CD8-positive, alpha-beta memory T cell (primary cell): ENCODE measurements at regions not wholly inside any gene's neighbourhood (a gene's known extent, or its start where the extent isn't known, plus 50 kb on each side); places are given as distances from the start of the nearest gene placed in this dataset.

ENCODE experiments used
- CTCF ChIA-PET: fragments of 350-600 bp; sonication (Branson Sonifier 250); formaldehyde crosslinking; loops from one replicate; lab custom pipeline; 2021; ENCODE audit warnings: antibody characterized with exemption; lab: Charles Lee
- POLR2A ChIA-PET: fragments of 350-600 bp; sonication (Branson Sonifier 250); formaldehyde crosslinking; loops from one replicate; lab custom pipeline; 2021; ENCODE audit warnings: antibody characterized with exemption; lab: Charles Lee
- DNase-seq, 5 donors: peaks; one replicate each; pipeline versions ENCODE4 v3.0.0 to v3.0.0-alpha.2; 2020 to 2022; ENCODE audit warnings: mixed read lengths in 1 of 5
- H3K27ac ChIP-seq: one replicate; pipeline ENCODE4 v1.7.0; 2013; ENCODE audit warnings: low read depth, mild to moderate bottlenecking, low read length, moderate library complexity
- H3K27me3 ChIP-seq: 2 replicates; pipeline ENCODE4 v1.7.0; 2013; ENCODE audit warnings: low read length, mild to moderate bottlenecking; ENCODE audit not compliant: insufficient read depth, poor library complexity, severe bottlenecking
- H3K36me3 ChIP-seq: 2 replicates; pipeline ENCODE4 v1.7.0; 2013; ENCODE audit warnings: mild to moderate bottlenecking, low read length, moderate library complexity; ENCODE audit not compliant: insufficient read depth
- H3K4me1 ChIP-seq: 2 replicates; pipeline ENCODE4 v1.7.0; 2013; ENCODE audit warnings: mild to moderate bottlenecking, low read length, moderate library complexity; ENCODE audit not compliant: insufficient read depth
- H3K4me3 ChIP-seq: 2 replicates; pipeline ENCODE4 v1.7.0; 2013; ENCODE audit warnings: mild to moderate bottlenecking, low read length
- H3K9me3 ChIP-seq: 2 replicates; pipeline ENCODE4 v1.7.0; 2013; ENCODE audit warnings: mild to moderate bottlenecking, low read length
- H3K27ac Mint-ChIP-seq, 8 donors: one replicate each; pipeline ENCODE4 v1.8.0; 2020 to 2021; ENCODE audit warnings: mixed read lengths in 8 of 8, mild to moderate bottlenecking in 6 of 8, inconsistent platforms in 3 of 8, moderate library complexity in 3 of 8
- H3K27me3 Mint-ChIP-seq, 2 donors: one replicate each; pipeline ENCODE4 v1.8.0; 2020 to 2021; ENCODE audit warnings: mixed read lengths in 2 of 2, mild to moderate bottlenecking in 1 of 2, moderate library complexity in 1 of 2
- H3K36me3 Mint-ChIP-seq, 3 donors: one replicate each; pipeline ENCODE4 v1.8.0; 2020 to 2021; ENCODE audit warnings: mixed read lengths in 3 of 3, inconsistent platforms in 1 of 3, mild to moderate bottlenecking in 1 of 3
- H3K4me1 Mint-ChIP-seq, 3 donors: one replicate each; pipeline ENCODE4 v1.8.0; 2020 to 2021; ENCODE audit warnings: mixed read lengths in 3 of 3, inconsistent platforms in 1 of 3, mild to moderate bottlenecking in 1 of 3
- H3K4me3 Mint-ChIP-seq, 7 donors: one replicate each; pipeline ENCODE4 v1.8.0; 2020 to 2021; ENCODE audit warnings: mixed read lengths in 7 of 7, mild to moderate bottlenecking in 6 of 7, moderate library complexity in 4 of 7, inconsistent platforms in 2 of 7
- H3K9me3 Mint-ChIP-seq, 5 donors: one replicate each; pipeline ENCODE4 v1.8.0; 2020 to 2022; ENCODE audit warnings: mixed read lengths in 5 of 5, mild to moderate bottlenecking in 3 of 5, moderate library complexity in 2 of 5, inconsistent platforms in 1 of 5

GRCh38 chr5:93186076-93186682 lies 394.8 kb downstream of the NR2F1-AS1 start:
- Mint-ChIP-seq H3K27ac (no peak overlapping the region), H3K4me1 (no peaks in the 10 kb centered on the region), H3K9me3 (peaks cover 0 to 5% (median 2%) of the 10 kb centered on the region in 5 donors), H3K4me3 (no peak overlapping the region), H3K36me3 (no peaks in the 10 kb centered on the region), H3K27me3 (peaks cover 0 to 2% of the 10 kb centered on the region in 2 donors)
- DNase-seq = no peak
- Histone ChIP-seq H3K27ac (no peak overlapping the region), H3K4me1 (no peaks in the 10 kb centered on the region), H3K4me3 (no peak overlapping the region), H3K36me3 (no peaks in the 10 kb centered on the region), H3K27me3 (no peaks in the 10 kb centered on the region), H3K9me3 (no peaks in the 10 kb centered on the region)
- POLR2A ChIA-PET = interaction anchor here (0.6 kb wide), 1 partner anchor 417 kb away, joined by 5 read pairs; no protein-coding TSS in a partner anchor
- CTCF ChIA-PET = no interaction called here

DNA sequence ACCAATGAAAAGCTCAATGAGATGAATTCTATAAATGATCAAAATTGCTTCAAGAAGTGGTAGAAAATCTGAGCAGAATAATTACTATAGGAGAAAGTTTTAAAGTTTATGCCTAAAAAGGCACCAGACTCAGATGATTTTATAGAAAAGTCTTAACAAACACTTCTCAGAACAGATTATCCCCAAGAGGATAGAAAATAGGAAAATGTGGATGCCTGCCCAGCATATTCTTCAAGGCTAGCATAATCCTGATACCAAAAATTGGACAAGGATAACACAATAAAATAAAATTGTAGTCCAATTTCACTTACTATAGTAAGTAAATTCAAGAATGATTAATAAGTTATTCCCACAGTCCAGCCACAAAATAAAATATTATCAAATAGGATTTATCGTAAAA lies 397.0 kb downstream of the NR2F1-AS1 start:
- H3K4me3 ChIP-seq = no peak overlapping the region
- no peaks in the 10 kb centered on the region for H3K9me3 ChIP-seq
- H3K9me3 Mint-ChIP-seq = peaks cover 0 to 5% (median 2%) of the 10 kb centered on the region in 5 donors
- H3K27me3 Mint-ChIP-seq = peaks cover 0 to 2% of the 10 kb centered on the region in 2 donors
- no peaks in the 10 kb centered on the region for H3K4me1 ChIP-seq
- no peaks in the 10 kb centered on the region for H3K4me1 Mint-ChIP-seq
- H3K36me3 Mint-ChIP-seq = no peaks in the 10 kb centered on the region
- no peak overlapping the region for H3K27ac ChIP-seq
- no peak overlapping the region for H3K4me3 Mint-ChIP-seq
- H3K36me3 ChIP-seq = no peaks in the 10 kb centered on the region
- POLR2A ChIA-PET = no interaction called here
- CTCF ChIA-PET = no interaction called here
- no peak for DNase-seq
- H3K27ac Mint-ChIP-seq = no peak overlapping the region
- H3K27me3 ChIP-seq = no peaks in the 10 kb centered on the region

- CTCF ChIA-PET = no interaction called here
- H3K27ac Mint-ChIP-seq = no peak overlapping the region
- Histone ChIP-seq H3K4me3 (no peak overlapping the region), H3K27me3 (no peaks in the 10 kb centered on the region), H3K36me3 (no peaks in the 10 kb centered on the region), H3K27ac (no peak overlapping the region), H3K9me3 (no peaks in the 10 kb centered on the region), H3K4me1 (no peaks in the 10 kb centered on the region)
- H3K4me3 Mint-ChIP-seq = no peak overlapping the region
- no peaks in the 10 kb centered on the region for H3K36me3 Mint-ChIP-seq
- peaks cover 0 to 3% (median 0%) of the 10 kb centered on the region in 5 donors for H3K9me3 Mint-ChIP-seq
- no peaks in the 10 kb centered on the region for H3K27me3 Mint-ChIP-seq
- POLR2A ChIA-PET = no interaction called here
- no peaks in the 10 kb centered on the region for H3K4me1 Mint-ChIP-seq
- DNase-seq = no peak
Observed at GRCh38 chr5:93179466-93179865, 401.6 kb downstream of the NR2F1-AS1 start.

DNA sequence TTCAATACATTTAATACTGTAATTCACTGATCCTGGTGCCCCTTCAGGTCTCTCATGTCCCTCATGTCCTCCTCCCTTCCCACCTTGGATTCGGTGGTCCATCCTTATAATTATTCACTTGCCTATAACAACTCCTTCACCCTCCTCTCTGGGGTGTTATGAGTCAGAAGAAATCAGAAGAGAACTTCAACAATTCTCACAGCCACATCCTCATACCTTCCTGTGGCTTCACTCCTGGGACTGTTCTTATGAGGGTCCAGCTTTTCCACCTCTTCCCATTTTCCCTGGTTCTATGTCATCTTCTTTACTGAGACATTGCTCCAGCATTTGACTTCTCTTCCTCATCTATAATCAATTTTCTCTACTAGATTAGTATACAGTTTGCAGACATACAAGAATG lies 406.1 kb downstream of the NR2F1-AS1 start:
- POLR2A ChIA-PET = no interaction called here
- H3K9me3 Mint-ChIP-seq = peaks cover 0 to 6% (median 0%) of the 10 kb centered on the region in 5 donors
- H3K36me3 Mint-ChIP-seq = no peaks in the 10 kb centered on the region
- Histone ChIP-seq H3K9me3 (no peaks in the 10 kb centered on the region), H3K27me3 (no peaks in the 10 kb centered on the region), H3K36me3 (no peaks in the 10 kb centered on the region), H3K4me3 (no peak overlapping the region), H3K27ac (no peak overlapping the region), H3K4me1 (no peaks in the 10 kb centered on the region)
- CTCF ChIA-PET = no interaction called here
- no peaks in the 10 kb centered on the region for H3K4me1 Mint-ChIP-seq
- H3K4me3 Mint-ChIP-seq = no peak overlapping the region
- no peaks in the 10 kb centered on the region for H3K27me3 Mint-ChIP-seq
- no peak for DNase-seq
- no peak overlapping the region for H3K27ac Mint-ChIP-seq

- Histone ChIP-seq H3K36me3 (no peaks in the 10 kb centered on the region), H3K4me3 (no peak overlapping the region), H3K27me3 (no peaks in the 10 kb centered on the region), H3K4me1 (no peaks in the 10 kb centered on the region), H3K9me3 (no peaks in the 10 kb centered on the region), H3K27ac (no peak overlapping the region)
- Mint-ChIP-seq H3K4me1 (no peaks in the 10 kb centered on the region), H3K36me3 (no peaks in the 10 kb centered on the region), H3K27ac (no peak overlapping the region), H3K9me3 (peaks cover 0 to 9% (median 2%) of the 10 kb centered on the region in 5 donors), H3K27me3 (no peaks in the 10 kb centered on the region), H3K4me3 (no peak overlapping the region)
- POLR2A ChIA-PET = no interaction called here
- CTCF ChIA-PET = no interaction called here
- no peak for DNase-seq
Observed at GRCh38 chr5:93165559-93165958, 415.5 kb downstream of the NR2F1-AS1 start.

GRCh38 chr5:93164690-93165089 lies 416.3 kb downstream of the NR2F1-AS1 start:
- H3K4me3 ChIP-seq = no peak overlapping the region
- no peaks in the 10 kb centered on the region for H3K36me3 Mint-ChIP-seq
- H3K4me1 Mint-ChIP-seq = no peaks in the 10 kb centered on the region
- H3K9me3 ChIP-seq = no peaks in the 10 kb centered on the region
- H3K36me3 ChIP-seq = no peaks in the 10 kb centered on the region
- CTCF ChIA-PET = no interaction called here
- H3K27me3 Mint-ChIP-seq = no peaks in the 10 kb centered on the region
- DNase-seq = no peak
- POLR2A ChIA-PET = no interaction called here
- no peak overlapping the region for H3K4me3 Mint-ChIP-seq
- no peaks in the 10 kb centered on the region for H3K4me1 ChIP-seq
- H3K27ac ChIP-seq = no peak overlapping the region
- no peak overlapping the region for H3K27ac Mint-ChIP-seq
- H3K9me3 Mint-ChIP-seq = peaks cover 0 to 9% (median 2%) of the 10 kb centered on the region in 5 donors
- H3K27me3 ChIP-seq = no peaks in the 10 kb centered on the region

- Histone ChIP-seq H3K36me3 (no peaks in the 10 kb centered on the region), H3K27ac (no peak overlapping the region), H3K4me1 (no peaks in the 10 kb centered on the region), H3K4me3 (no peak overlapping the region), H3K27me3 (no peaks in the 10 kb centered on the region), H3K9me3 (no peaks in the 10 kb centered on the region)
- Mint-ChIP-seq H3K36me3 (no peaks in the 10 kb centered on the region), H3K9me3 (peaks cover 0 to 10% (median under 1%) of the 10 kb centered on the region in 5 donors), H3K27me3 (no peaks in the 10 kb centered on the region), H3K4me1 (no peaks in the 10 kb centered on the region), H3K27ac (no peak overlapping the region), H3K4me3 (no peak overlapping the region)
- no peak for DNase-seq
- ChIA-PET POLR2A (no interaction called here), CTCF (no interaction called here)
Observed at GRCh38 chr5:93163010-93163663, 417.9 kb downstream of the NR2F1-AS1 start.

- CTCF ChIA-PET = no interaction called here
- Mint-ChIP-seq H3K27ac (no peak overlapping the region), H3K4me1 (no peaks in the 10 kb centered on the region), H3K4me3 (no peak overlapping the region), H3K27me3 (no peaks in the 10 kb centered on the region), H3K9me3 (peaks cover 0 to 13% (median 2%) of the 10 kb centered on the region in 5 donors), H3K36me3 (no peaks in the 10 kb centered on the region)
- H3K27me3 ChIP-seq = no peaks in the 10 kb centered on the region
- no peaks in the 10 kb centered on the region for H3K36me3 ChIP-seq
- no peak overlapping the region for H3K27ac ChIP-seq
- no peaks in the 10 kb centered on the region for H3K4me1 ChIP-seq
- DNase-seq = no peak
- POLR2A ChIA-PET = no interaction called here
- no peak overlapping the region for H3K4me3 ChIP-seq
- no peaks in the 10 kb centered on the region for H3K9me3 ChIP-seq
Observed at GRCh38 chr5:93161661-93162654, 419.1 kb downstream of the NR2F1-AS1 start.
